Muscle layer of duodenum (tissue), 2 donors: ENCODE measurements at regions not wholly inside any gene's neighbourhood (a gene's known extent, or its start where the extent isn't known, plus 50 kb on each side); places are given as distances from the start of the nearest gene placed in this dataset.
"Not testable (repeated sequence)": the region's sequence is repeated elsewhere in the genome, so short reads cannot be mapped to it uniquely, and the experiment has no call there.

ENCODE experiments used
- H3K27ac ChIP-seq: one replicate; pipeline ENCODE4 v1.7.0; 2013; ENCODE audit warnings: mild to moderate bottlenecking, low read length
- H3K27me3 ChIP-seq: one replicate; pipeline ENCODE4 v1.7.0; 2013; ENCODE audit warnings: low read depth, mild to moderate bottlenecking, control low read depth, low read length
- H3K36me3 ChIP-seq, 2 donors: one replicate each; pipeline ENCODE4 v1.7.0; 2013; ENCODE audit warnings: low read length in 2 of 2, control low read depth in 1 of 2, mild to moderate bottlenecking in 1 of 2; ENCODE audit not compliant: insufficient read depth in 2 of 2, control insufficient read depth in 1 of 2
- H3K4me1 ChIP-seq, 2 donors: one replicate each; pipeline ENCODE4 v1.7.0; 2013; ENCODE audit warnings: low read length in 2 of 2, mild to moderate bottlenecking in 2 of 2, control low read depth in 1 of 2, moderate library complexity in 1 of 2; ENCODE audit not compliant: insufficient read depth in 2 of 2, control insufficient read depth in 1 of 2
- H3K4me3 ChIP-seq, 2 donors: one replicate each; pipeline ENCODE4 v1.7.0; 2013; ENCODE audit warnings: low read length in 2 of 2, low read depth in 1 of 2, mild to moderate bottlenecking in 1 of 2
- H3K9me3 ChIP-seq, 2 donors: one replicate each; pipeline ENCODE4 v1.7.0; 2013; ENCODE audit warnings: low read length in 2 of 2, control low read depth in 1 of 2, mild to moderate bottlenecking in 1 of 2; ENCODE audit not compliant: control insufficient read depth in 1 of 2
- donor health status: healthy.

DNA sequence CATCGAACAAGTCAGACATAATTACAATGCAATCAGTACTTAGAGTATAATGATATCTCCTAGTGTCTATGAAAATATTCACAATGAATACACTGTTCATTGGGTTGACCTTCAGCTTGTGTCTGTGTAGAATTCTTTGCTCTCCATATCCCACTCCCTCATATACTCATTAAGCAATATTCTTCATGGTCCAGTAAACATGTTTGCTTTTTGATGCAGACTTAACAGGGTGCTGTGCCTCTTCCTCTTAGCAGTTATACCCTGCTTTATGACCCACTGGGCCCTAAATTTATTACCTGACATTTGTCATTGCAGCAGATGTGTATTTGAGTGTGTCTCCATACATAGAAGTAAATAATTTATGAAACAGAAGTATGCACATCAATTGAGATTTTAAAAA, 352.5 kb upstream of the CCDC179 start:
- no peaks in the 10 kb centered on the region for H3K36me3 ChIP-seq
- H3K4me1 ChIP-seq = no peaks in the 10 kb centered on the region
- no peak overlapping the region for H3K4me3 ChIP-seq
- H3K27me3 ChIP-seq = no peaks in the 10 kb centered on the region
- no peak overlapping the region for H3K27ac ChIP-seq
- H3K9me3 ChIP-seq = peaks cover 0 to 6% of the 10 kb centered on the region in 2 donors

DNA sequence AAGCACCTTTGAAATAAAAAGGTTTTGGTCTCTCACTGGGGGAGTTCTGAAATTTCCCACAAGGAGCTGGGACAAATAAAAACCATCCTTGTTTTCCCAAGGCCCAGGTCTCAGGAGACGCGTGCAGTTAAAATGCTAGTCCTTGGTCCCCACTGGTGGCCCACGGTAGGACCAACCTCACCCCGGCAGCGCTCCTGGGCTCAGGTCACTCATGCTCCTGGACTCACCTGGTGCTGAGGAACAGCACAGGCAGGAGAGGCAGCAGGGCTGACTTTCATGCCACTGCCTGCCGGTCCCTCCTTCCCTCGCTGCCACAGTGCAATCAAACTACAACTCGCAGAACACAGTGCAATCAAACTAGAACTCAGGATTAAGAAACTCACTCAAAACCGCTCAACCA, 356.8 kb upstream of the CCDC179 start:
- H3K27me3 ChIP-seq = no peaks in the 10 kb centered on the region
- H3K4me1 ChIP-seq = no peaks in the 10 kb centered on the region

DNA sequence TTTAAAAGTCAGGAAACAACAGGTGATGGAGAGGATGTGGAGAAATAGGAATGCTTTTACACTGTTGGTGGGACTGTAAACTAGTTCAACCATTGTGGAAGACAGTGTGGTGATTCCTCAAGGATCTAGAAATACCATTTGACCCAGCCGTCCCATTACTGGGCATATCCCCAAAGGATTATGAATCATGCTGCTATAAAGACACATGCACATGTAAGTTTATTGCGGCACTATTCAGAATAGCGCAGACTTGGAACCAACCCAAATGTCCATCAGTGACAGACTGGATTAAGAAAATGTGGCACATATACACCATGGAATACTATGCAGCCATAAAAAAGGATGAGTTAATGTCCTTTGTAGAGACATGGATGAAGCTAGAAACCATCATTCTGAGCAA, 359.8 kb upstream of the CCDC179 start:
- not testable (repeated sequence) for H3K4me1 ChIP-seq, H3K27me3 ChIP-seq, H3K27ac ChIP-seq, H3K36me3 ChIP-seq, H3K9me3 ChIP-seq, H3K4me3 ChIP-seq

More for the DNA sequence above, 356.8 kb upstream of the CCDC179 start:
- Histone ChIP-seq H3K4me3 (no peak overlapping the region), H3K27ac (no peak overlapping the region), H3K9me3 (peaks cover 0 to 9% of the 10 kb centered on the region in 2 donors), H3K36me3 (no peaks in the 10 kb centered on the region)

DNA sequence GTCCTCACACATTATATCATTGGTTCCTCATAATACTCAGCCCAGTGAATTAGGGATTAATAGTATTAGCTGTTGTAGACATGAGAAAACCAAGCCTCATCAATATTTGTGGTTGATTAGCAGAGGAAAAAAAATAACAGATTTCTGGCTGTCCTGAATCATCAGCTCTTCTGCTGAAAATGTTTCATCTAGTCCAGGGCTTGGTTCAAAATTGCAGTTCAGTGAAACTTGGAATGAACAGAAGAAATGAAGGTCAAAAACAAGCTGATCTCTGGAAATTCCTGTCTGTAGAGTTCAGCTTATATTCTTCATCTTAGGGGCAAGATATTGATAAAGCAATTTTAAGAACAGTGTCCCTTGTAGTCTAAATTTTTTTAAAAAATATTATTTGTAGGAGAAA, 361.1 kb upstream of the CCDC179 start:
- Histone ChIP-seq H3K36me3 (no peaks in the 10 kb centered on the region), H3K4me1 (no peaks in the 10 kb centered on the region), H3K4me3 (no peak overlapping the region), H3K9me3 (peaks cover 0 to 9% of the 10 kb centered on the region in 2 donors), H3K27ac (no peak overlapping the region), H3K27me3 (no peaks in the 10 kb centered on the region)

DNA sequence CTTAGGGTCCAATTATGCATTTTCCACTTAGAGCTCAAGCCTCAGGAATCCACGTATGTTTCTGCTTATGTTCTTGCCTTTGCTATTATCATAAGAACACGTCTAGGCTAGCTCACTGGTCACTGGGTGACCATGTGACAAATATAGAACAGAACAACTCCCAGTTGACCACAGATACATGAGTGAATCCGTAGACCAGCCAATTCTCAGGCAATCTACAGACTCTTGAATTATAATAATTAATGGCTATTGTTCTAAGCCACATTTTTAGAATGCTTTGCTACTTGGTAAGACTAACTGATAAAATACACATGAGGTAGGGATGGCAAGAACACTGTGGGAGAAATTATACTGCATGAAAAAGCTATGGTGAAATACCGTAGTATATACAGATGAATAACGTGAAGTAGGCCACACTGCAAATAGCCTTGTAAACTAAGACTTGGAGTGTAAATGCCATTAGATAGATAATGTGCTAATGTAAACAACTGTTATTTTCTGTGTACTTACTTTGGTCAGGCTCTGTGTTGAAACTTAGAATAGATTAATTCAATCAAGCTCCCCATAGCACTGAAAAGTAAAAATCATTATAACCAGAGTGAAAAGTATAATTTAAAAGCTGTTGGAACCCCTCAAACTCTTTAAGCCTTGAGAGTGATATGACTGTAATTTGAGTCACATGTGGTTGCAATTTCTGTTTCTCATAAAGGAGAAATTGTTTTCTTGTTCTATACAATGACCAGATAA, 366.2 kb upstream of the CCDC179 start:
- Histone ChIP-seq H3K27me3 (no peaks in the 10 kb centered on the region), H3K36me3 (no peaks in the 10 kb centered on the region), H3K9me3 (no peaks in the 10 kb centered on the region), H3K27ac (no peak overlapping the region), H3K4me3 (no peak overlapping the region), H3K4me1 (no peaks in the 10 kb centered on the region)

DNA sequence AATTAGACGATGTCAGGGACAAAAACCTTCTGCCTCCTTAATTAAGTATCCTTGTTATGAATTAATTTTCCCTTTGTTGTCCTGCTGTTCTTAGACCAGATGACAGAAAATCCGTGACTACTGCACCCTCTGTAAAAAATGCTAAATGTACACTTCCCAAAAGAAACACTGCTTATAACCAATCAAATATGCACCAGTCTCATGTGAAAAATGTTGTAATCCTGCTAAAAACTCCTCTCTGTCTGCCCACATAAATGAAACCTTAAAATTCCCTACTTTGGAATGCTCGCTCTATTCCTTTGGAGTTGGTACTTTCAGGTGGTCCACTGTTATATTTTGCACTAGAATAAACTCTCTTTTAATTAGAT, 366.8 kb upstream of the CCDC179 start:
- Histone ChIP-seq H3K9me3 (no peaks in the 10 kb centered on the region), H3K36me3 (no peaks in the 10 kb centered on the region), H3K27ac (no peak overlapping the region), H3K4me1 (no peaks in the 10 kb centered on the region), H3K4me3 (no peak overlapping the region), H3K27me3 (no peaks in the 10 kb centered on the region)

DNA sequence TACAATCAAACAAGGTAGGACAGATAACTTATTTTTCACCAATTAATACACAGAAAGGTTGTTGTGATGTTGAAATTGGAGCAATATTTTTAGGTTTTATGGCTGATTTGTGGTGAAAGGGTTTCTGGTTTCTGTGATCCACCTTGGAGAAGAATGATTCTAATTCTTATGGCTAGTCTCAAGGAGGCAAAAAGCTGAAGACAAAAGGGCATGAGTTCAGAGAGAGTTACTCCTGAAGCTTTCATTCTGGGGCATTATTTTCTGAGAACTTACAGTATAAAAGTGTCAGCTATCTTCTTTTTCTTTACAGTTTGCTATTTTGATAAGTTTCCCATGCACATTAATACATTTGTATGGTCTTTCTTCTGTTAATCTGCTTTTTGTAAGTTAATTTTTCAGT, 372.4 kb upstream of the CCDC179 start:
- H3K4me1 ChIP-seq = no peaks in the 10 kb centered on the region
- no peaks in the 10 kb centered on the region for H3K36me3 ChIP-seq
- no peak overlapping the region for H3K4me3 ChIP-seq
- H3K9me3 ChIP-seq = no peaks in the 10 kb centered on the region
- H3K27me3 ChIP-seq = no peaks in the 10 kb centered on the region
- H3K27ac ChIP-seq = no peak overlapping the region

DNA sequence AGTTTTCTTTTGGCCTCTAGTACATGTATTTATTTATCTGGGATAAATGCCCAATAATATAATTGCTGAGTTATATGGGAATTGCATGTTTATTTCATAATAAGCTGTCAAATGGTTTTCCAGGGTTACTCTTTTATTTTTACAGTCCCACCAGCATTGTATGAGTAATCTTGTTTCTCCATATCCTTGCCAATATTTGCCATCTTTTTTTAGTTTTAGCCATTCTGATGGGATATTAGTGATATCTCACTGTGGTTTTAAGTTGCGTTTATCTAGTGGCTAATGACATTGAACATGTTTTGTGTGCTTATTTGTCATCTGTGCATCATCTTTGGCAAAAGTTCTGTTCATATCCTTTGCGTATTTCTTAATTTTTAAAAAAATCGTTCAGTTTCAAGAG, 372.8 kb upstream of the CCDC179 start:
- H3K4me3 ChIP-seq = no peak overlapping the region
- H3K4me1 ChIP-seq = no peaks in the 10 kb centered on the region
- no peaks in the 10 kb centered on the region for H3K27me3 ChIP-seq
- no peaks in the 10 kb centered on the region for H3K9me3 ChIP-seq
- no peak overlapping the region for H3K27ac ChIP-seq
- no peaks in the 10 kb centered on the region for H3K36me3 ChIP-seq

DNA sequence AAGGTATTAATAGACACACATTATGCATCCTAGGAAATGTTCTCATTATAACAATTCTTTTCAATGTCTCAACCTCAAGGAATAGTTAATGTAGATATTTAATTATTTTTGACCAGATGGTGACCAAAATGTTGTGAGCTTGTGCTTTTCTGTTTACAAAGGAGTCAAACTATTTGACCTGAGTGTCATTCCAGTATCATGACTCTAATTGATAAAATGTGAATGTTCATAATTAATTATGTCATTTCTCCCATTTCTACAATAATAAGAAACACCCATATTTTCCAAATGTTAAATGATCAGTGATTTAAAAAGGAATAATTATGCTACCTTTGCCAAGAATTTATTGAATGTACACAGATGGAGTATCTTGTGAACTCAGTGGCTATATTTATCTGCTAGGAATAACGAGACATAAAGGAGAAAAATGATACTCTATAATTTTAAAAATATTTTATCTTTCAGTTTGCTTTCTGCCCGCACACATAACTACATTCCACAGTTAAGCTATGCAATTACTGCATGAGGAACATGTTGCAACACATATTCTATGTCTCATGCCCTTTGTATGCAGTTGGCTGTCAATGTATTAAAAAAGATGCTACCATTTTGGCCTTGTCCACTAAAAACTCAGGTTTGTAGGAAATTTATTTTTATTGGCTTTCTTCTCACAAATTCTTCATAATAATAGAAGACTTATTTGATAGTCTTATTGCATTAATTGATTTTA, 376.7 kb upstream of the CCDC179 start:
- H3K36me3 ChIP-seq = no peaks in the 10 kb centered on the region
- no peak overlapping the region for H3K27ac ChIP-seq
- H3K4me1 ChIP-seq = no peaks in the 10 kb centered on the region

DNA sequence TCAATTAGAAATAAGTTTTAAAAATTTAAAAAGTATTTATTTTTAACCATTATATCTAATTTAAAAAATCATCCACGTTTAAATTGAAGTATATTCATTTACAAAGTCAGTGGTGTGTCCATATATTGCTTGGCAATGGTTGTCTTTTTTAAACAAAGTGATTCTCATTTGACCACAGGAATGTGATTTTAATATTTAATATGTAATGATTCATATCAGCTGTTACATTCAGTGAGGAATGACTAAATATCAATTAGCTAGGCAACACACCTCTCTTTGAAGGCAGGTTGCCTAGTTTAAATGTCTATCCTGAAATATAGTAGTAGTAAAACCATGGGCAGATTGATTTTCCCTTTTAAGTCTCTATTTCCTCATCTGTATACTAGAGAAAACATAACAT, 392.2 kb upstream of the CCDC179 start:
- H3K36me3 ChIP-seq = no peaks in the 10 kb centered on the region
- H3K4me3 ChIP-seq = no peak overlapping the region
- H3K4me1 ChIP-seq = no peaks in the 10 kb centered on the region
- H3K27me3 ChIP-seq = no peaks in the 10 kb centered on the region
- no peak overlapping the region for H3K27ac ChIP-seq
- no peaks in the 10 kb centered on the region for H3K9me3 ChIP-seq

More for the DNA sequence above, 376.7 kb upstream of the CCDC179 start:
- H3K4me3 ChIP-seq = no peak overlapping the region
- no peaks in the 10 kb centered on the region for H3K27me3 ChIP-seq
- H3K9me3 ChIP-seq = no peaks in the 10 kb centered on the region

DNA sequence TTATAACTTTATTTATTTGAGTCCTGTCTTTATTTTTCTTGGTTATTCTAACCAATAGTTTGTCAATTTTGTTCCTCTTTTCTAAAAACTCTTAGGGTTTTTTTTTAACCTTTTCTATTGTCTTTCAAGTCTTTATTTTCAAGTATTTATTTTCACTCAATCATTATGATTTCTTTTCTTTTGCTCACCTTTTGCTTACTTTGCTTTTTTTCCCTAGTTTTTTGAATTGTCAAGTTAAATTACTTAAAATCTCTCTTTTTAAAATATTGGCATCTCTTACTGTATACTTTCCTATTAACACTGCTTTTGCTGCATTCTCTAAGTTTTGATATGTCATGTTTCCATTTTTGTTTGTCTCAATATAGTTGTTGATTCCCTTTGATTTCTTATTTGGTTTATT, 396.8 kb upstream of the CCDC179 start:
- no peak overlapping the region for H3K4me3 ChIP-seq
- no peaks in the 10 kb centered on the region for H3K9me3 ChIP-seq
- H3K36me3 ChIP-seq = no peaks in the 10 kb centered on the region
- H3K27ac ChIP-seq = no peak overlapping the region
- no peaks in the 10 kb centered on the region for H3K27me3 ChIP-seq
- H3K4me1 ChIP-seq = no peaks in the 10 kb centered on the region

DNA sequence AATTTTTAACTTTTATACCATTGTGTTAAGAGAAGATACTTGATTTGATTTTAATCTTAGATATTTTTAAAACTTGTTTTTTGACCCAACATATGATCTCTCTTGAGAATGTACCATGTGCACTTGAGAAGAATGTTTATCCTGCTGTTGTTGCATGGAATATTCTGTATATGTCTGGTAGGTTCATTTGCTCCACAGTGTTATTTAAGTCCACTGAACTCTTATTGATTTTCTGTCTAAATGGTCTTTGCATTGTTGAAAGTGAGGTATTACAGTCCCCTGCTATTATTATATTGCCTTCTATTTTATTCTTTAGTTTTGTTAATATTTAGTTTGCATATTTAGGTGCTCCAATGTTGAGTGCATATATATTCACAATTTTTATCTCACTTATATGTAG, 397.3 kb upstream of the CCDC179 start:
- no peaks in the 10 kb centered on the region for H3K4me1 ChIP-seq
- H3K27ac ChIP-seq = no peak overlapping the region
- H3K9me3 ChIP-seq = no peaks in the 10 kb centered on the region
- H3K4me3 ChIP-seq = no peak overlapping the region
- H3K27me3 ChIP-seq = no peaks in the 10 kb centered on the region
- H3K36me3 ChIP-seq = no peaks in the 10 kb centered on the region
